ENCODE measurements at regions not wholly inside any gene's neighbourhood (a gene's known extent, or its start where the extent isn't known, plus 50 kb on each side); places are given as distances from the start of the nearest gene placed in this dataset.

GRCh38 chr3:177528306-177529070 lies 331.2 kb upstream of the TBL1XR1 start:
- no peak for ATAC-seq
- ChIA-PET POLR2A (no interaction called here), CTCF (interaction anchor here (1.4 kb wide), 1 partner anchor 10 kb away, joined by 4 read pairs; no protein-coding TSS in a partner anchor)
- Mint-ChIP-seq H3K4me1 (ENCODE audit: low read depth) (peaks cover 15% of the 10 kb centered on the region), H3K27me3 (ENCODE audit: low read depth) (no peaks in the 10 kb centered on the region), H3K36me3 (ENCODE audit: low read depth) (no peaks in the 10 kb centered on the region), H3K27ac (no peak overlapping the region), H3K4me3 (no peak overlapping the region), H3K9me3 (ENCODE audit: insufficient read depth) (no peaks in the 10 kb centered on the region)
- no peak for DNase-seq

- POLR2A ChIA-PET, result interaction anchor here (0.7 kb wide), 1 partner anchor 15 kb away, joined by 3 read pairs; no protein-coding TSS in a partner anchor
- ATAC-seq (no peak), DNase-seq (no peak)
- CTCF ChIA-PET, result interaction anchor here (1.4 kb wide), 1 partner anchor 10 kb away, joined by 4 read pairs; no protein-coding TSS in a partner anchor
- Mint-ChIP-seq H3K4me3 (no peak overlapping the region), H3K4me1 (ENCODE audit: low read depth) (peaks cover 15% of the 10 kb centered on the region), H3K27me3 (ENCODE audit: low read depth) (no peaks in the 10 kb centered on the region), H3K36me3 (ENCODE audit: low read depth) (no peaks in the 10 kb centered on the region), H3K9me3 (ENCODE audit: insufficient read depth) (no peaks in the 10 kb centered on the region), H3K27ac (no peak overlapping the region)
Measured at GRCh38 chr3:177529071-177529550, 331.8 kb upstream of the TBL1XR1 start.

GRCh38 chr3:177529716-177530335 lies 332.5 kb upstream of the TBL1XR1 start:
- ATAC-seq, result no peak
- H3K36me3 Mint-ChIP-seq (ENCODE audit: low read depth), result no peaks in the 10 kb centered on the region
- no peak overlapping the region for H3K4me3 Mint-ChIP-seq
- ChIA-PET CTCF (interaction anchor here (0.7 to 1.4 kb wide), 2 partner anchors 9 to 176 kb away, joined by 4 read pairs; no protein-coding TSS in a partner anchor), POLR2A (interaction anchor here (0.7 kb wide), 1 partner anchor 14 kb away, joined by 3 read pairs; no protein-coding TSS in a partner anchor)
- no peak overlapping the region for H3K27ac Mint-ChIP-seq
- DNase-seq, result no peak
- peaks cover 15% of the 10 kb centered on the region for H3K4me1 Mint-ChIP-seq (ENCODE audit: low read depth)
- H3K27me3 Mint-ChIP-seq (ENCODE audit: low read depth), result no peaks in the 10 kb centered on the region
- H3K9me3 Mint-ChIP-seq (ENCODE audit: insufficient read depth), result no peaks in the 10 kb centered on the region

GRCh38 chr3:177530908-177531307 lies 333.6 kb upstream of the TBL1XR1 start:
- ChIA-PET CTCF (no interaction called here), POLR2A (no interaction called here)
- H3K27ac Mint-ChIP-seq, result no peak overlapping the region
- no peak overlapping the region for H3K4me3 Mint-ChIP-seq
- no peaks in the 10 kb centered on the region for H3K9me3 Mint-ChIP-seq (ENCODE audit: insufficient read depth)
- H3K27me3 Mint-ChIP-seq (ENCODE audit: low read depth), result no peaks in the 10 kb centered on the region
- peaks cover 15% of the 10 kb centered on the region for H3K4me1 Mint-ChIP-seq (ENCODE audit: low read depth)
- no peaks in the 10 kb centered on the region for H3K36me3 Mint-ChIP-seq (ENCODE audit: low read depth)
- ATAC-seq (no peak), DNase-seq (no peak)

- ChIA-PET CTCF (no interaction called here), POLR2A (interaction anchor here (0.5 to 0.8 kb wide), 2 partner anchors 143 to 334 kb away, joined by 3 to 4 read pairs; no protein-coding TSS in a partner anchor)
- DNase-seq (no peak), ATAC-seq (no peak)
- no peak overlapping the region for H3K27ac Mint-ChIP-seq
- H3K27me3 Mint-ChIP-seq (ENCODE audit: low read depth), result no peaks in the 10 kb centered on the region
- peaks cover 12% of the 10 kb centered on the region for H3K36me3 Mint-ChIP-seq (ENCODE audit: low read depth)
- no peak overlapping the region for H3K4me3 Mint-ChIP-seq
- peaks cover 31% of the 10 kb centered on the region for H3K4me1 Mint-ChIP-seq (ENCODE audit: low read depth)
- no peaks in the 10 kb centered on the region for H3K9me3 Mint-ChIP-seq (ENCODE audit: insufficient read depth)
Measured at GRCh38 chr3:177536873-177537272, 339.6 kb upstream of the TBL1XR1 start.

GRCh38 chr3:177537612-177538011 lies 340.3 kb upstream of the TBL1XR1 start:
- Mint-ChIP-seq H3K4me3 (no peak overlapping the region), H3K27me3 (ENCODE audit: low read depth) (no peaks in the 10 kb centered on the region), H3K9me3 (ENCODE audit: insufficient read depth) (no peaks in the 10 kb centered on the region), H3K36me3 (ENCODE audit: low read depth) (peaks cover 12% of the 10 kb centered on the region), H3K4me1 (ENCODE audit: low read depth) (peaks cover 31% of the 10 kb centered on the region), H3K27ac (no peak overlapping the region)
- POLR2A ChIA-PET, result interaction anchor here (0.8 kb wide), 1 partner anchor 143 kb away, joined by 3 read pairs; no protein-coding TSS in a partner anchor
- ATAC-seq, result no peak
- CTCF ChIA-PET, result interaction anchor here (1.9 kb wide), 1 partner anchor 486 kb away, joined by 7 read pairs; no protein-coding TSS in a partner anchor
- DNase-seq, result no peak

- peak overlapping the region; percentile 47 for H3K4me3 Mint-ChIP-seq
- no peak for DNase-seq
- H3K4me1 Mint-ChIP-seq (ENCODE audit: low read depth), result peaks cover 31% of the 10 kb centered on the region
- peaks cover 12% of the 10 kb centered on the region for H3K36me3 Mint-ChIP-seq (ENCODE audit: low read depth)
- POLR2A ChIA-PET, result no interaction called here
- H3K27ac Mint-ChIP-seq, result peak overlapping the region; percentile 84
- H3K9me3 Mint-ChIP-seq (ENCODE audit: insufficient read depth), result no peaks in the 10 kb centered on the region
- CTCF ChIA-PET, result interaction anchor here (1.0 to 1.9 kb wide), 7 partner anchors 9 to 487 kb away, joined by 3 to 7 read pairs (median 5); no protein-coding TSS in a partner anchor
- no peak for ATAC-seq
- H3K27me3 Mint-ChIP-seq (ENCODE audit: low read depth), result no peaks in the 10 kb centered on the region
Measured at GRCh38 chr3:177538048-177538749, 340.9 kb upstream of the TBL1XR1 start.

GRCh38 chr3:177538750-177539730 lies 341.8 kb upstream of the TBL1XR1 start:
- DNase-seq, result peak; percentile 59
- peak overlapping the region; percentile 84 for H3K27ac Mint-ChIP-seq
- peaks cover 12% of the 10 kb centered on the region for H3K36me3 Mint-ChIP-seq (ENCODE audit: low read depth)
- ChIA-PET POLR2A (interaction anchor here (0.8 kb wide), 1 partner anchor 343 kb away, joined by 3 read pairs; no protein-coding TSS in a partner anchor), CTCF (interaction anchor here (1.0 to 1.9 kb wide), 8 partner anchors 9 to 488 kb away, joined by 3 to 7 read pairs (median 4); no protein-coding TSS in a partner anchor)
- H3K9me3 Mint-ChIP-seq (ENCODE audit: insufficient read depth), result no peaks in the 10 kb centered on the region
- ATAC-seq, result peak; percentile 84
- peaks cover 31% of the 10 kb centered on the region for H3K4me1 Mint-ChIP-seq (ENCODE audit: low read depth)
- no peaks in the 10 kb centered on the region for H3K27me3 Mint-ChIP-seq (ENCODE audit: low read depth)
- H3K4me3 Mint-ChIP-seq, result peak overlapping the region; percentile 47

GRCh38 chr3:177541541-177541940 lies 344.3 kb upstream of the TBL1XR1 start:
- CTCF ChIA-PET, result no interaction called here
- Mint-ChIP-seq H3K4me3 (no peak overlapping the region), H3K27ac (no peak overlapping the region), H3K36me3 (ENCODE audit: low read depth) (peaks cover 13% of the 10 kb centered on the region), H3K27me3 (ENCODE audit: low read depth) (no peaks in the 10 kb centered on the region), H3K4me1 (ENCODE audit: low read depth) (peaks cover 35% of the 10 kb centered on the region), H3K9me3 (ENCODE audit: insufficient read depth) (no peaks in the 10 kb centered on the region)
- POLR2A ChIA-PET, result interaction anchor here (0.5 kb wide), 1 partner anchor 40 kb away, joined by 4 read pairs; no protein-coding TSS in a partner anchor
- no peak for ATAC-seq
- no peak for DNase-seq

GRCh38 chr3:177545964-177546363 lies 348.7 kb upstream of the TBL1XR1 start:
- Mint-ChIP-seq H3K4me3 (no peak overlapping the region), H3K36me3 (ENCODE audit: low read depth) (peaks cover 4% of the 10 kb centered on the region), H3K4me1 (ENCODE audit: low read depth) (peaks cover 26% of the 10 kb centered on the region), H3K9me3 (ENCODE audit: insufficient read depth) (no peaks in the 10 kb centered on the region), H3K27ac (no peak overlapping the region), H3K27me3 (ENCODE audit: low read depth) (no peaks in the 10 kb centered on the region)
- ATAC-seq (no peak), DNase-seq (no peak)
- ChIA-PET POLR2A (no interaction called here), CTCF (interaction anchor here (1.8 kb wide), 1 partner anchor 68 kb away, joined by 4 read pairs; no protein-coding TSS in a partner anchor)
